Adrenal gland (tissue), 9 donors: ENCODE measurements at regions not wholly inside any gene's neighbourhood (a gene's known extent, or its start where the extent isn't known, plus 50 kb on each side); places are given as distances from the start of the nearest gene placed in this dataset.

Experiments used
- DNase-seq, 7 donors: peaks; one replicate each; pipeline ENCODE4 v3.0.0-alpha.2; 2019 to 2020
- H3K27ac ChIP-seq, 5 donors: fragments of 200-600 bp; sonication (generic) in 4 of 5; 1 replicate in 3 of 5; 2 replicates in 2 of 5; pipeline versions ENCODE4 v1.5.1 to v1.8.0; 2016 to 2020; ENCODE audit warnings: mild to moderate bottlenecking in 1 of 5
- H3K27me3 ChIP-seq: fragments of 200-600 bp; 2 replicates; pipeline ENCODE4 v1.8.0; 2021
- H3K36me3 ChIP-seq, 2 donors: fragments of 200-600 bp; replicated peaks in 1 of 2; 1 replicate in 1 of 2; 2 replicates in 1 of 2; pipeline versions ENCODE4 v1.5.1 to v1.8.0; 2018 to 2022
- H3K4me1 ChIP-seq, 2 donors: fragments of 200-600 bp; replicated peaks in 1 of 2; 1 replicate in 1 of 2; 2 replicates in 1 of 2; pipeline versions ENCODE4 v1.5.1 to v1.8.0; 2018 to 2021
- H3K4me3 ChIP-seq, 4 donors: fragments of 200-600 bp; sonication (generic) in 3 of 4; one replicate each; pipeline ENCODE4 v1.5.1; 2016 to 2018
- H3K9me3 ChIP-seq, 3 donors: fragments of 200-600 bp; sonication (generic) in 1 of 3; replicated peaks in 1 of 3; 1 replicate in 2 of 3; 2 replicates in 1 of 3; pipeline versions ENCODE4 v1.5.1 to v1.8.0; 2016 to 2021
- CTCF ChIP-seq, 6 experiments: fragments of 450-650 bp in 4 of 6; fragments of 200-600 bp in 2 of 6; sonication (generic) in 1 of 6; IDR thresholded peaks; 1 replicate in 5 of 6; 2 replicates in 1 of 6; pipeline versions ENCODE4 v1.5.1 to v1.8.0; 2016 to 2021; ENCODE audit warnings: antibody characterized with exemption in 6 of 6, mild to moderate bottlenecking in 2 of 6, moderate library complexity in 1 of 6
- POLR2A ChIP-seq, 2 donors: fragments of 450-650 bp; IDR thresholded peaks; one replicate each; pipeline ENCODE4 v1.6.1; 2017; ENCODE audit warnings: antibody characterized with exemption in 2 of 2, mild to moderate bottlenecking in 2 of 2, moderate library complexity in 1 of 2
- WGBS, 4 donors: extraction: QIAGEN DNeasy Blood & Tissue Kit in 2 of 4; methylation state at CpG; one replicate each; pipeline versions ENCODE4 v1.1.5 to v1.1.7; 2013 to 2017; 5-methylcytosine and 5-hydroxymethylcytosine counted together
- intact Hi-C, 2 donors: fragments of 100-400 bp; cut with DNase I; formaldehyde crosslinking; loops; one replicate each; pipeline versions ENCODE4 v1.14.1 to v1.15.0; 2022 to 2023
- donor health status: healthy with polysubstance abuse.
- donor health status: Bipolar disorder and iron deficiency.
- donor health status: DM: yes; HTN: yes; CAD: no.
- donor health status: DM: no; HTN: no; CAD: no.
- donor health status: DM: no; HTN: no; CAD: no.

- intact Hi-C loops = no loop called here
- DNase-seq = no peak
Observed at GRCh38 chr17:79244665-79245064, 170.0 kb downstream of the ENGASE start.

GRCh38 chr17:79243996-79244395, 169.4 kb downstream of the ENGASE start:
- no peak for DNase-seq
- no peak for TF ChIP-seq CTCF (IDR thresholded peaks at IDR 0.05)
- TF ChIP-seq POLR2A (IDR thresholded peaks at IDR 0.05) = no peak
- Histone ChIP-seq H3K27ac (no peak overlapping the region), H3K27me3 (peaks cover 5% of the 10 kb centered on the region), H3K4me3 (no peak overlapping the region), H3K4me1 (no peaks in the 10 kb centered on the region), H3K36me3 (no peaks in the 10 kb centered on the region), H3K9me3 (no peaks in the 10 kb centered on the region)
- 85 to 95% (median 91%) methylated on average over 8 of the region's 8 CpGs for WGBS, 4 donors
- intact Hi-C loops = no loop called here

More at GRCh38 chr17:79244665-79245064, 170.0 kb downstream of the ENGASE start:
- TF ChIP-seq CTCF (IDR thresholded peaks at IDR 0.05) = no peak
- TF ChIP-seq POLR2A (IDR thresholded peaks at IDR 0.05) = no peak
- no peaks in the 10 kb centered on the region for H3K4me1 ChIP-seq
- H3K4me3 ChIP-seq = no peak overlapping the region
- H3K27ac ChIP-seq = no peak overlapping the region
- H3K9me3 ChIP-seq = no peaks in the 10 kb centered on the region
- H3K27me3 ChIP-seq = peaks cover 5% of the 10 kb centered on the region
- H3K36me3 ChIP-seq = no peaks in the 10 kb centered on the region

- WGBS, 4 donors = 91 to 100% (median 97%) methylated on average over 2 to 4 of the region's 4 CpGs
- H3K27me3 ChIP-seq = peaks cover 3% of the 10 kb centered on the region
- TF ChIP-seq CTCF (IDR thresholded peaks at IDR 0.05) (no peak), POLR2A (IDR thresholded peaks at IDR 0.05) (no peak)
- no peaks in the 10 kb centered on the region for H3K4me1 ChIP-seq
- intact Hi-C loops = no loop called here
- no peak overlapping the region for H3K27ac ChIP-seq
- no peaks in the 10 kb centered on the region for H3K36me3 ChIP-seq
- no peak for DNase-seq
- H3K9me3 ChIP-seq = no peaks in the 10 kb centered on the region
- no peak overlapping the region for H3K4me3 ChIP-seq
Observed at GRCh38 chr17:79243603-79243990, 169.0 kb downstream of the ENGASE start.

- intact Hi-C loops = no loop called here
- no peak for DNase-seq
- H3K27me3 ChIP-seq = no peaks in the 10 kb centered on the region
- no peak overlapping the region for H3K4me3 ChIP-seq
- no peak overlapping the region for H3K27ac ChIP-seq
- TF ChIP-seq POLR2A (IDR thresholded peaks at IDR 0.05) = no peak
- H3K36me3 ChIP-seq = no peaks in the 10 kb centered on the region
- H3K9me3 ChIP-seq = no peaks in the 10 kb centered on the region
- no peaks in the 10 kb centered on the region for H3K4me1 ChIP-seq
- 51 to 84% (median 65%) methylated on average over 6 to 10 of the region's 10 CpGs for WGBS, 4 donors
Observed at GRCh38 chr17:79242873-79243602, 168.4 kb downstream of the ENGASE start.

- DNase-seq = no peak
- no peaks in the 10 kb centered on the region for H3K27me3 ChIP-seq
- intact Hi-C loops = no loop called here
- H3K27ac ChIP-seq = no peak overlapping the region
- H3K4me3 ChIP-seq = no peak overlapping the region
- H3K4me1 ChIP-seq = no peaks in the 10 kb centered on the region
- WGBS, 4 donors = 55 to 67% (median 62%) methylated on average over 2 of the region's 2 CpGs
- H3K9me3 ChIP-seq = no peaks in the 10 kb centered on the region
- no peak for TF ChIP-seq POLR2A (IDR thresholded peaks at IDR 0.05)
- no peak for TF ChIP-seq CTCF (IDR thresholded peaks at IDR 0.05)
- no peaks in the 10 kb centered on the region for H3K36me3 ChIP-seq
Observed at GRCh38 chr17:79242393-79242792, 167.8 kb downstream of the ENGASE start.
